H9 (cell line): ENCODE measurements at regions not wholly inside any gene's neighbourhood (a gene's known extent, or its start where the extent isn't known, plus 50 kb on each side); places are given as distances from the start of the nearest gene placed in this dataset.

Experiments
- DNase-seq: peaks from one replicate; pipeline ENCODE4 v3.0.0-alpha.2; 2017
- H2AFZ ChIP-seq: one replicate; pipeline ENCODE4 v1.6.1; 2013; ENCODE audit warnings: mild to moderate bottlenecking, low read length, control low read depth, moderate library complexity
- H2AK5ac ChIP-seq: 2 replicates; pipeline ENCODE4 v1.6.1; 2013; ENCODE audit warnings: low read length, control low read depth, mixed read lengths; ENCODE audit not compliant: insufficient read length
- H2BK120ac ChIP-seq: one replicate; pipeline ENCODE4 v1.6.1; 2013; ENCODE audit warnings: low read depth, mild to moderate bottlenecking, low read length, control low read depth, inconsistent platforms; ENCODE audit not compliant: poor library complexity, severe bottlenecking
- H2BK12ac ChIP-seq: 2 replicates; pipeline ENCODE4 v1.6.1; 2013; ENCODE audit warnings: low read length, control low read depth, mixed read lengths, low read depth; ENCODE audit not compliant: insufficient read length
- H2BK15ac ChIP-seq: 2 replicates; pipeline ENCODE4 v1.6.1; 2013; ENCODE audit warnings: low read depth, low read length, control low read depth
- H2BK20ac ChIP-seq: one replicate; pipeline ENCODE4 v1.6.1; 2013; ENCODE audit warnings: low read depth, mild to moderate bottlenecking, low read length, control low read depth, inconsistent platforms; ENCODE audit not compliant: poor library complexity, severe bottlenecking
- H2BK5ac ChIP-seq: 2 replicates; pipeline ENCODE4 v1.6.1; 2013; ENCODE audit warnings: low read length, control low read depth, mixed read lengths; ENCODE audit not compliant: insufficient read length
- H3K14ac ChIP-seq: 2 replicates; pipeline ENCODE4 v1.6.1; 2013; ENCODE audit warnings: low read length, control low read depth; ENCODE audit not compliant: insufficient read depth
- H3K18ac ChIP-seq: 2 replicates; pipeline ENCODE4 v1.6.1; 2013; ENCODE audit warnings: low read depth, mild to moderate bottlenecking, mixed read lengths, low read length, control low read depth; ENCODE audit not compliant: insufficient read length
- H3K23ac ChIP-seq: 2 replicates; pipeline ENCODE4 v1.6.1; 2013; ENCODE audit warnings: low read length, control low read depth, mixed read lengths, low read depth; ENCODE audit not compliant: insufficient read length
- H3K23me2 ChIP-seq: 2 replicates; pipeline ENCODE4 v1.6.1; 2013; ENCODE audit warnings: low read depth, mild to moderate bottlenecking, mixed read lengths, low read length, control low read depth; ENCODE audit not compliant: insufficient read length, poor library complexity, severe bottlenecking
- H3K27ac ChIP-seq: 2 replicates; pipeline ENCODE4 v1.5.1; 2013; ENCODE audit warnings: low read length, control low read depth, mixed read lengths, low read depth; ENCODE audit not compliant: insufficient read length
- H3K27me3 ChIP-seq: 2 replicates; pipeline ENCODE4 v1.6.1; 2013; ENCODE audit warnings: low read length, control low read depth, inconsistent platforms; ENCODE audit not compliant: insufficient read depth
- H3K4ac ChIP-seq: 2 replicates; pipeline ENCODE4 v1.6.1; 2013; ENCODE audit warnings: low read depth, mild to moderate bottlenecking, control low read depth, inconsistent platforms, low read length, moderate library complexity
- H3K4me1 ChIP-seq: 2 replicates; pipeline ENCODE4 v1.6.1; 2013; ENCODE audit warnings: low read length, control low read depth, inconsistent platforms; ENCODE audit not compliant: insufficient read depth
- H3K4me2 ChIP-seq: 2 replicates; pipeline ENCODE4 v1.6.1; 2013; ENCODE audit warnings: low read length, control low read depth, mixed read lengths; ENCODE audit not compliant: insufficient read length, insufficient read depth
- H3K56ac ChIP-seq: 2 replicates; pipeline ENCODE4 v1.6.1; 2013; ENCODE audit warnings: low read depth, mild to moderate bottlenecking, mixed read lengths, low read length, control low read depth; ENCODE audit not compliant: insufficient read length
- H3K79me1 ChIP-seq: 2 replicates; pipeline ENCODE4 v1.6.1; 2013; ENCODE audit warnings: low read depth, mild to moderate bottlenecking, moderate library complexity, low read length, control low read depth, inconsistent platforms; ENCODE audit not compliant: insufficient read depth, poor library complexity, severe bottlenecking
- H3K79me2 ChIP-seq: 2 replicates; pipeline ENCODE4 v1.6.1; 2013; ENCODE audit warnings: low read length, control low read depth, inconsistent platforms; ENCODE audit not compliant: insufficient read depth
- H3K9ac ChIP-seq: 2 replicates; pipeline ENCODE4 v1.6.1; 2013; ENCODE audit warnings: low read length, control low read depth, mixed read lengths; ENCODE audit not compliant: insufficient read length; ENCODE audit errors: extremely low read depth
- H3K9me3 ChIP-seq: one replicate; pipeline ENCODE4 v1.6.1; 2013; ENCODE audit warnings: low read depth, low read length, inconsistent platforms; ENCODE audit not compliant: control insufficient read depth
- H3T11ph ChIP-seq: one replicate; pipeline ENCODE4 v1.6.1; 2013; ENCODE audit warnings: mild to moderate bottlenecking, low read length, control low read depth, inconsistent platforms
- H4K20me1 ChIP-seq: one replicate; pipeline ENCODE4 v1.6.1; 2013; ENCODE audit not compliant: control insufficient read depth, insufficient read length, insufficient read depth
- H4K5ac ChIP-seq: 2 replicates; pipeline ENCODE4 v1.6.1; 2013; ENCODE audit warnings: low read depth, mild to moderate bottlenecking, mixed read lengths, low read length, control low read depth; ENCODE audit not compliant: insufficient read length
- H4K8ac ChIP-seq: replicated peaks from 2 replicates; pipeline ENCODE4 v1.6.1; 2013; ENCODE audit warnings: low read length, control low read depth, mixed read lengths, low read depth; ENCODE audit not compliant: insufficient read length
- H4K91ac ChIP-seq: 2 replicates; pipeline ENCODE4 v1.6.1; 2013; ENCODE audit warnings: low read depth, mild to moderate bottlenecking, moderate library complexity, mixed read lengths, low read length, control low read depth; ENCODE audit not compliant: insufficient read length
- H3K27ac Mint-ChIP-seq, 3 experiments: 2 replicates in 2 of 3; 3 replicates in 1 of 3; pipeline ENCODE4 v1.8.0; 2020 to 2021; ENCODE audit warnings: mixed read lengths in 3 of 3, mild to moderate bottlenecking in 1 of 3, moderate library complexity in 1 of 3
- H3K27me3 Mint-ChIP-seq: 2 replicates; pipeline ENCODE4 v1.8.0; 2021; ENCODE audit warnings: low read depth, mild to moderate bottlenecking, moderate library complexity, mixed read lengths
- H3K36me3 Mint-ChIP-seq, 3 experiments: 2 replicates in 2 of 3; 3 replicates in 1 of 3; pipeline ENCODE4 v1.8.0; 2020 to 2021; ENCODE audit warnings: low read depth in 3 of 3, mixed read lengths in 3 of 3; ENCODE audit not compliant: insufficient read depth in 1 of 3
- H3K4me1 Mint-ChIP-seq, 2 experiments: 2 replicates each; pipeline ENCODE4 v1.8.0; 2020; ENCODE audit warnings: mixed read lengths in 2 of 2
- H3K4me3 Mint-ChIP-seq, 2 experiments: 2 replicates in 1 of 2; 3 replicates in 1 of 2; pipeline ENCODE4 v1.8.0; 2020 to 2021; ENCODE audit warnings: mild to moderate bottlenecking in 2 of 2, mixed read lengths in 2 of 2, moderate library complexity in 1 of 2
- H3K9me3 Mint-ChIP-seq, 2 experiments: 2 replicates in 1 of 2; 3 replicates in 1 of 2; pipeline ENCODE4 v1.8.0; 2020; ENCODE audit warnings: mild to moderate bottlenecking in 2 of 2, mixed read lengths in 2 of 2, moderate library complexity in 1 of 2
- CTCF ChIP-seq: fragments of 200-600 bp; sonication (generic); conservative IDR thresholded peaks from 3 replicates; pipeline ENCODE4 v1.8.0; 2021; ENCODE audit warnings: antibody characterized with exemption, mild to moderate bottlenecking
- WGBS: extraction: QIAGEN DNeasy Blood & Tissue Kit; methylation state at CpG from one replicate; pipeline ENCODE4 v1.1.7; 2013; ENCODE audit warnings: missing lambda C conversion rate, low lambda C conversion rate, mixed read lengths; ENCODE audit not compliant: insufficient read length; ENCODE audit errors: extremely low coverage; 5-methylcytosine and 5-hydroxymethylcytosine counted together

- Mint-ChIP-seq H3K4me3 (no peak overlapping the region), H3K4me1 (peaks cover 6 to 10% of the 10 kb centered on the region in 2 experiments), H3K36me3 (no peaks in the 10 kb centered on the region), H3K27ac (no peak overlapping the region), H3K9me3 (no peaks in the 10 kb centered on the region; a peak in 1 of 5 replicates), H3K27me3 (peaks cover 3% of the 10 kb centered on the region; the same call in 1 of the 2 replicates)
- Histone ChIP-seq H3K4me1 (0 out of 2 replicates have a peak, but pooled peaks cover 4% of the 10 kb centered on the region), H3K9ac (no peak overlapping the region), H3K23me2 (no peaks in the 10 kb centered on the region), H2AFZ (no peak overlapping the region), H2BK12ac (no peak overlapping the region), H3K23ac (no peak overlapping the region), H3K79me1 (no peaks in the 10 kb centered on the region), H4K5ac (no peak overlapping the region), H2BK120ac (no peak overlapping the region), H3K27me3 (no peaks in the 10 kb centered on the region), H3T11ph (no peak overlapping the region), H3K56ac (no peak overlapping the region), H3K14ac (no peak overlapping the region), H2BK20ac (no peak overlapping the region), H4K8ac (no peak overlapping the region), H3K4ac (no peak overlapping the region), H3K27ac (no peak overlapping the region), H3K4me2 (no peak overlapping the region), H3K9me3 (no peaks in the 10 kb centered on the region), H3K79me2 (no peaks in the 10 kb centered on the region), H4K20me1 (no peaks in the 10 kb centered on the region), H3K18ac (no peak overlapping the region), H2BK15ac (no peak overlapping the region), H4K91ac (no peak overlapping the region), H2AK5ac (no peak overlapping the region), H2BK5ac (no peak overlapping the region)
- no CpG with 5 or more reads among the region's 4 CpGs for WGBS
- no peak for DNase-seq
- TF ChIP-seq CTCF: no peak
Measured at GRCh38 chr4:110680265-110680664, 57.4 kb upstream of the PITX2 start.
